ENCODE measurements at regions not wholly inside any gene's neighbourhood (a gene's known extent, or its start where the extent isn't known, plus 50 kb on each side); places are given as distances from the start of the nearest gene placed in this dataset.
"Not testable (repeated sequence)": the region's sequence is repeated elsewhere in the genome, so short reads cannot be mapped to it uniquely, and the experiment has no call there.

DNA sequence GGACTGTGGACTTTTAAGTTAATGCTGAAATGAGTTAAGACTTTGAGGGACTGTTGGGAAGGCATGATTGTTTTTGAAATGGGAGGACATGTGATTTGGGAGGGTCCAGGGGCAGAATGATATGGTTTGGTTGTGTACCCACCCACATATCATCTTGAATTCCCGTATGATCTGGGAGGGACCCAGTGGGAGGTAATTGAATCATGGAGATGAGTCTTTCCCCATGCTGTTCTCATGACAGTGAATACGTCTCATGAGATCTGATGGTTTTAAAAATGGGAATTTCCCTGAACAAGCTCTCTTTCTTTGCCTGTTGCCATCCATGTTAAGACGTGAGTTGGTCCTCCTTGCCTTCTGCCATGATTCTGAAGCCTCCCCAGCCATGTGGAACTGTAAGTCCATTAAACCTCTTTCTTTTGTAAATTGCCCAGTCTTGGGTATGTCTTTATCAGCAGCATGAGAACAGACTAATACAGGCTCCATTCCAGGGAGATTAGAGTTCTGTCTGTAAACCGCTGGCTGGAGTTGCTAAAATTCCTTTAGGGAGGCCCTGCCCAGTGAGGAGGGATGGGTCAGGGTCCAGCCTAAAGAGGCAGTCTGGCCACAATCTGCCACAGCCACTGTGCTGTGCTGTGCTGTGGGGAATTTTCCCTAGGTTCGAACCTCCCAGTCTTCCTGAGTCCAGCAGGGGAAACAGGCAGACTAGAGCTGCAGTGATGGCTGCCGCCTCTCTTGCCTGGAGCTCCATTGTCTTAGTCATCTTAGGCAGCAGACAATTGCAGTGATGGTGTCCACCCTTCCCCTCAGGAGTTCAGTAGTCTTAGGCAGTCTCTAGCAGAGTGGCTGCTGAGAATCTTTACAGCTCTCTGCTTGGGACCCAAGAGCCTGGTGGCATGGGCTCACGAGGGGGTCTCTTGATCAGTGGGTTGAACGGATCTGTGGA lies 94.1 kb upstream of the PMCH start:
- not testable (repeated sequence) for H3K36me3 ChIP-seq (ENCODE audit: control insufficient read depth, insufficient read depth, low read length); H3K4me2 ChIP-seq (ENCODE audit: low read length); H3K79me1 ChIP-seq (ENCODE audit: low read length); H3K4me3 ChIP-seq (ENCODE audit: low read length); H2AK5ac ChIP-seq (ENCODE audit: low read length); H3K56ac ChIP-seq (ENCODE audit: low read length); DNase-seq; H3K79me2 ChIP-seq (ENCODE audit: control insufficient read depth, insufficient read depth, low read length); H3K27me3 ChIP-seq (ENCODE audit: insufficient read depth, low read length, poor library complexity); H2BK5ac ChIP-seq (ENCODE audit: low read length); H4K8ac ChIP-seq (ENCODE audit: low read depth, low read length); H3K9ac ChIP-seq (ENCODE audit: low read length); H2BK120ac ChIP-seq (ENCODE audit: low read depth, low read length); H3K27ac ChIP-seq (ENCODE audit: low read depth, low read length); H3K18ac ChIP-seq (ENCODE audit: low read length); H3K4me1 ChIP-seq (ENCODE audit: control insufficient read depth, low read depth, low read length); H4K5ac ChIP-seq (ENCODE audit: low read length); H3K4ac ChIP-seq (ENCODE audit: low read depth, low read length); H2BK15ac ChIP-seq (replicated peaks; ENCODE audit: low read depth); H3K23ac ChIP-seq (ENCODE audit: low read length)
- no CpG with 5 or more reads among the region's 8 CpGs for WGBS (ENCODE audit: extremely low coverage, insufficient coverage, low lambda C conversion rate)

DNA sequence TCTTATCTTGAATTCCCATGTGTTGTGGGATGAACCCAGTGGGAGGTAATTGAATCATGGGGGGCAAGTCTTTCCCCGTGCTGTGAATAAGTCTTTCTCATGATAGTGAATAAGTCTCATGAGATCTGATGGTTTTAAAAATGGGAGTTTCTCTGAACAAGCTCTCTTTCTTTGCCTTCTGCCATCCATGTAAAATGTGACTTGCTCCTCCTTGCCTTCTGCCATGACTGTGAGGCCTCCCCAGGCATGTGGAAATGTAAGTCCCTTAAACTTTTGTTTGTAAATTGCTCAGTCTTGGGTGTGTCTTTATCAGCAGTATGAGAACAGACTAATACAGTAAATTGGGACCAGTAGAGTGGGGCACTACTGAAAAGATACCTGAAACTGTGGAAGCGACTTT lies 92.1 kb upstream of the PMCH start:
- not testable (repeated sequence) for H3K79me2 ChIP-seq (ENCODE audit: control insufficient read depth, insufficient read depth, low read length)

DNA sequence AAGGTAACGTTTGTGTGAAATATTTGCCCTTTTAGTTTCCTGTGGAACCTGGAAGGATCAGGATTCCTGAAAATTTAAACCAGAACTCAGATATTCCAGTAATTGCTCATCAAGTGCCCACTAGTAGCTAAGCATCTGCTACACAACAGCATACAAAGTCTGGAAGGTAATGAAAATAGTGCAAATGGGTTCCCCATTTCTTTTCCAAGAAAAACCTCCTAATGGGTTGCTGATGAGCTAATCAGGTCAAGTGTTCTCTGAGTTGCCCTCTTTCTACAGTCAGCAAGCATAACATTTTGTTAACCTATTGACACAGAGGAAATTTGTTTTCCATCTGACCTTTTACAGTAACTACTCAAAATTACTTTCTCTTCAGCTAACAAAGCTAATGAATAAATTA lies 83.6 kb upstream of the PMCH start:
- Histone ChIP-seq H2BK15ac (replicated peaks; ENCODE audit: low read depth) (no peak overlapping the region), H3K4me1 (ENCODE audit: control insufficient read depth, low read depth, low read length) (no peaks in the 10 kb centered on the region), H2BK120ac (ENCODE audit: low read depth, low read length) (no peak overlapping the region), H3K4me2 (ENCODE audit: low read length) (no peak overlapping the region), H3K36me3 (ENCODE audit: control insufficient read depth, insufficient read depth, low read length) (no peaks in the 10 kb centered on the region), H3K9ac (ENCODE audit: low read length) (no peak overlapping the region), H3K79me1 (ENCODE audit: low read length) (no peaks in the 10 kb centered on the region), H4K8ac (ENCODE audit: low read depth, low read length) (no peak overlapping the region), H3K27ac (ENCODE audit: low read depth, low read length) (no peak overlapping the region), H3K56ac (ENCODE audit: low read length) (no peak overlapping the region), H3K23ac (ENCODE audit: low read length) (no peak overlapping the region), H2BK5ac (ENCODE audit: low read length) (no peak overlapping the region), H3K18ac (ENCODE audit: low read length) (no peak overlapping the region), H3K79me2 (ENCODE audit: control insufficient read depth, insufficient read depth, low read length) (no peaks in the 10 kb centered on the region), H3K4ac (ENCODE audit: low read depth, low read length) (no peak overlapping the region), H4K5ac (ENCODE audit: low read length) (no peak overlapping the region), H3K4me3 (ENCODE audit: low read length) (no peak overlapping the region), H2AK5ac (ENCODE audit: low read length) (no peak overlapping the region), H3K27me3 (ENCODE audit: insufficient read depth, low read length, poor library complexity) (no peaks in the 10 kb centered on the region)
- WGBS (ENCODE audit: extremely low coverage, insufficient coverage, low lambda C conversion rate): no CpG with 5 or more reads among the region's 1 CpG
- DNase-seq: no peak

More for the DNA sequence above, 92.1 kb upstream of the PMCH start:
- not testable (repeated sequence) for H3K79me1 ChIP-seq (ENCODE audit: low read length); H3K4me1 ChIP-seq (ENCODE audit: control insufficient read depth, low read depth, low read length); H4K5ac ChIP-seq (ENCODE audit: low read length); H3K9ac ChIP-seq (ENCODE audit: low read length); H3K4me3 ChIP-seq (ENCODE audit: low read length); DNase-seq; H3K23ac ChIP-seq (ENCODE audit: low read length); H3K27ac ChIP-seq (ENCODE audit: low read depth, low read length); H2BK15ac ChIP-seq (replicated peaks; ENCODE audit: low read depth); H4K8ac ChIP-seq (ENCODE audit: low read depth, low read length); H2BK120ac ChIP-seq (ENCODE audit: low read depth, low read length); H3K36me3 ChIP-seq (ENCODE audit: control insufficient read depth, insufficient read depth, low read length); H3K27me3 ChIP-seq (ENCODE audit: insufficient read depth, low read length, poor library complexity); H3K4ac ChIP-seq (ENCODE audit: low read depth, low read length); H3K4me2 ChIP-seq (ENCODE audit: low read length); H2BK5ac ChIP-seq (ENCODE audit: low read length); H3K18ac ChIP-seq (ENCODE audit: low read length); H2AK5ac ChIP-seq (ENCODE audit: low read length); H3K56ac ChIP-seq (ENCODE audit: low read length)
- no CpG with 5 or more reads among the region's 2 CpGs for WGBS (ENCODE audit: extremely low coverage, insufficient coverage, low lambda C conversion rate)

DNA sequence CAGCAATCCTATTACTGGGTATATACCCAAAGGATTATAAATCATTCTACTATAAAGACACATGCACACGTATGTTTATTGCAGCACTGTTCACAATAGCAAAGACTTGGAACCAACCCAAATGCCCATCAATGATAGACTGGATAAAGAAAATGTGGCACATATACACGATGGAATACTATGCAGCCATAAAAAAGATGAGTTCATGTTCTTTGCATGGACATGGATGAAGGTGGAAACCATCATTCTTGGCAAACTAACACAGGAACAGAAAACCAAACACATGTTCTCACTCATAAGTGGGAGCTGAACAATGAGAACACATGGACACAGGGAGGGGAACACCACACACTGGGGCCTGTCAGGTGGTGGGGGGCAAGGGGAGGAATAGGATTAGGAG lies 58.1 kb upstream of the PMCH start:
- DNase-seq; H3K36me3 ChIP-seq (ENCODE audit: control insufficient read depth, insufficient read depth, low read length); H2BK5ac ChIP-seq (ENCODE audit: low read length); H3K4ac ChIP-seq (ENCODE audit: low read depth, low read length); H3K79me1 ChIP-seq (ENCODE audit: low read length); H4K8ac ChIP-seq (ENCODE audit: low read depth, low read length); H2BK15ac ChIP-seq (replicated peaks; ENCODE audit: low read depth); H2BK120ac ChIP-seq (ENCODE audit: low read depth, low read length); H3K4me2 ChIP-seq (ENCODE audit: low read length); H3K18ac ChIP-seq (ENCODE audit: low read length); H3K4me1 ChIP-seq (ENCODE audit: control insufficient read depth, low read depth, low read length); H3K56ac ChIP-seq (ENCODE audit: low read length); H3K27ac ChIP-seq (ENCODE audit: low read depth, low read length); H3K79me2 ChIP-seq (ENCODE audit: control insufficient read depth, insufficient read depth, low read length); H4K5ac ChIP-seq (ENCODE audit: low read length); H3K9ac ChIP-seq (ENCODE audit: low read length); H2AK5ac ChIP-seq (ENCODE audit: low read length); H3K27me3 ChIP-seq (ENCODE audit: insufficient read depth, low read length, poor library complexity); H3K4me3 ChIP-seq (ENCODE audit: low read length); H3K23ac ChIP-seq (ENCODE audit: low read length): not testable (repeated sequence)
- WGBS (ENCODE audit: extremely low coverage, insufficient coverage, low lambda C conversion rate): no CpG with 5 or more reads among the region's 2 CpGs

DNA sequence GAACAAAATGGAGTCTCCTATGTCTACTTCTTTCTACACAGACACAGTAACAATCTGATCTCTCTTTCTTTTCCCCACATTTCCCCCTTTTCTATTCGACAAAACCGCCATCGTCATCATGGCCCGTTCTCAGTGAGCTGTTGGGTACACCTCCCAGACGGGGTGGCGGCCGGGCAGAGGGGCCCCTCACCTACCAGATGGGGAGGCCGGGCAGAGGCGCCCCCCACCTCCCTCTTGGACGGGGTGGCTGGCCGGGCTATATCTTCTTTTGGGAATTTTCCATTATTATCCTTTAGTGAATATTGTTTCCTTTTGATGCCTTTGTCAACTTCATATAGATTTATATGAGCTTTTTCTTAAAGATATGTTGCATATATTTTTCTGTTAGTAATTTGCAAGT lies 53.4 kb upstream of the PMCH start:
- H3K79me1 ChIP-seq (ENCODE audit: low read length); H3K27ac ChIP-seq (ENCODE audit: low read depth, low read length); H3K4me2 ChIP-seq (ENCODE audit: low read length); DNase-seq; H3K4me1 ChIP-seq (ENCODE audit: control insufficient read depth, low read depth, low read length); H2AK5ac ChIP-seq (ENCODE audit: low read length); H3K18ac ChIP-seq (ENCODE audit: low read length); H2BK5ac ChIP-seq (ENCODE audit: low read length); H3K4ac ChIP-seq (ENCODE audit: low read depth, low read length); H2BK120ac ChIP-seq (ENCODE audit: low read depth, low read length); H4K5ac ChIP-seq (ENCODE audit: low read length); H3K56ac ChIP-seq (ENCODE audit: low read length); H3K79me2 ChIP-seq (ENCODE audit: control insufficient read depth, insufficient read depth, low read length); H3K9ac ChIP-seq (ENCODE audit: low read length); H2BK15ac ChIP-seq (replicated peaks; ENCODE audit: low read depth); H3K23ac ChIP-seq (ENCODE audit: low read length); H4K8ac ChIP-seq (ENCODE audit: low read depth, low read length); H3K4me3 ChIP-seq (ENCODE audit: low read length); H3K36me3 ChIP-seq (ENCODE audit: control insufficient read depth, insufficient read depth, low read length); H3K27me3 ChIP-seq (ENCODE audit: insufficient read depth, low read length, poor library complexity): not testable (repeated sequence)
- WGBS (ENCODE audit: extremely low coverage, insufficient coverage, low lambda C conversion rate): no CpG with 5 or more reads among the region's 11 CpGs

All from mesendoderm (in vitro differentiated cells).